Bone marrow (tissue), 2 donors: ENCODE measurements at regions not wholly inside any gene's neighbourhood (a gene's known extent, or its start where the extent isn't known, plus 50 kb on each side); places are given as distances from the start of the nearest gene placed in this dataset.
"Not testable (repeated sequence)": the region's sequence is repeated elsewhere in the genome, so short reads cannot be mapped to it uniquely, and the experiment has no call there.

Experiments used
- DNase-seq, 2 donors: peaks; one replicate each; lab custom pipeline; 2025; lab: John Stamatoyannopoulos, UW

GRCh38 chr2:118611691-118612090 lies 235.8 kb downstream of the EN1 start:
- DNase-seq = no peak

DNA sequence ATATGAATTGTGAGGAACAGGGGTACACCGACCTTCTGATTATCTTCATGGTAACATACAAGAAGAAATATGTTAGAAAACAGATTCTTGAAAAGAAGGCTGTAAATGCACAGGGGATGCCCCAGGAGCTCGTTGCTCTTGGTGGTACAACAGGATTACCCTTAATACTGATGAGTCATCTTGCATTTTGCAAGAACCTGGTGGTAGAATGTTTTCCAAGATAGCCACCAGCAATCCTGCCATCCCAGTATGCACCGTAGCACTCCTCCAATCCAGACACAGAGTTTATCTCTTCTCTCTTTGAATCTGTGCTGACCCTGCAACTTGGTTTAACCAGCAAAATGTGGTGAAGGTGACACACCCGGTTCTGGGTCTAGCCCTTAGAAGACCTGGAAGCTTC lies 238.3 kb downstream of the EN1 start:
- no peak for DNase-seq

- no peak for DNase-seq
Measured at GRCh38 chr2:118607641-118608040, 239.8 kb downstream of the EN1 start.

DNA sequence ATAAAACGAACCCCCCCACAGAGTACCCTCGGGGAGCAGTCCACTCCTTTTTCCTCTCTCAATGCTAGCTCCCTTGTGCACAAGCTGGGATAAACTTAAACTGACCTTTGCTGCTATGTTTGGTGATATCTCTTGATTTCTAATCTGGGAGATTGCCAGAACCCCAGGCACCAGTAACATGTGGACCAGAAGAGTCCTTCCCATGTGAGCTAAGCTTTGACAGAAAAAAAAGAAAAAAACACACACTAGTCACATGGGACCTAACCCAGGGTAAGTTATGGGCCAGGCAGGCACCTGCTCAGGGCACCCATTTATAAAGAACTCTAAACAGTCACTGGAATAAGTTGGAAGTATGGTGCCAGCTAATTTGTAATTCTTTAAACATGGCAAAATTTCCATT lies 242.6 kb downstream of the EN1 start:
- DNase-seq = no peak

GRCh38 chr2:118604371-118604770 lies 243.1 kb downstream of the EN1 start:
- DNase-seq = no peak

GRCh38 chr2:118599141-118599540 lies 248.3 kb downstream of the EN1 start:
- DNase-seq = no peak

- DNase-seq = no peak
Measured at GRCh38 chr2:118596620-118597019, 250.8 kb downstream of the EN1 start.

GRCh38 chr2:118593257-118593656 lies 254.2 kb downstream of the EN1 start:
- no peak for DNase-seq

DNA sequence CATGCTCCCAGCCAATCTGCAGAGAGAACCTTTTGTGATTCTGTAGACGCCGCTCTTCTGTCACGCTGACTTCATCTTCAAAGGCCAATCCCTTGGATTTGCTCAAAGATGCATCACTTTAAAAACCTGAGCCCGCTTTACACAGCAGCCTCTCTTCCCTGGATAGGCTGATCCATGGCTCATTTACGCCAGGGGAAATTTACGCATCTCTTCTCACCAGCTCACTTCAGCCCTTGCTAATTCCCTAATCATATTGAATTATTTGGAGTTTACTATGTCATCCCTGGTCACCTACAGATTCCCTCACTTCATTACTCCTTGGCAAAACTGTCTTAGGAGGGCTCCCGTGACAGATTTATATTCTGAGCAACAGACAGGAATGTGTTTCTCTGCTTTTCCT lies 256.2 kb downstream of the EN1 start:
- DNase-seq = no peak

DNA sequence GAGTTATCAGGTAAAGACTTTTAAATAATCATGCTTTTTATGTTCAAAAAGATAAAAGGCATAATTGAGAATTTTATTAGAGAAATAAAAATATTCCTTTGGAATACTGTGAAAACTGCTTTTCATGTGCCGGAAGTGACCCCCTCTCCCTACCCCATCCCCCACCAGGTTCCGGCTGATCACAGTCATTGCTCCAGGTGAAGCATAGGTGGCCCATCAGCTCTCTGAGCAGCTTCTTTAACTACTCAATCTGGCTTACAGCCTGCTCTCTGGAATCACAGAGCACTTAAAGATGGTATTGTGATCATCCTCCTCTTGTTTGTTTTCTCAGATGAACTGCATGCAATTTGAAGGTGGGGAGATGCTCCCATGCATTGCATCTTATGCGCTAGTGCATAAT lies 257.7 kb downstream of the EN1 start:
- DNase-seq = no peak

DNA sequence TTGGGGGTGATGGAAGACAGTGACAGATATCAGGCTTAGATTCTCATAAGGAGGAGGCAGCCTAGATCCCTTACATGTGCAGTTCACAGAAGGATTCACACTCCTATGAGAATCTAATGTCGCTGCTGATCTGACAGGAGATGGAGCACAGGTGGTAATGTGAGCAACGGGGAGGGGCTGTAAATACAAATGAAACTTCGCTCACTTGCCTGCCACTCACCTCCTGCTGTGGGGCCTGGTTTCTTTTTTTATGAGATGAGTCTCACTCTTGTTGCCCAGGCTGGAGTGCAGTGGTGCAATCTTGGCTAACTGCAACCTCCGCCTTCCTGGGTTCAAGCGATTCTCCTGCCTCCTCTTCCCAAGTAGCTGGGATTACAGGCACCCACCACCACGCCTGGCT lies 258.6 kb downstream of the EN1 start:
- no peak for DNase-seq

DNA sequence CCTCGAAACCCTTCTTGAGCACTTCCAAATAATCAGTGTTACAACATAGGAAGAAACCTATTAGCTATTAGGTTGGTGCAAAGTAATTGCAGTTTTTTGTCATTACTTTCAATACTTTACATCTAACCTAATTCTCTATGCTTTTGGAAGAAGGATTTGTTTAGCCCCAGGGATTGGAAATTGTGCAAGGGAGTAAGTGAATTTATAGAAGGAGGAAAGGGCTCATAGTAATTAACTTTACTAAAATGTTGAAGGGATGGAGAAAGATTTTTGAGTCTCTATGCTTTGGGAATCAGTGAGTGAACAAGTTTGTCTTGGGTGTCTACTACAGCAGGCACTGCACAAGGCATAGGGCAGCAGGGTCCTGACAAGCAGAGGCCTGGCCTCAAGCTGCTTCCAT lies 261.1 kb downstream of the EN1 start:
- DNase-seq = no peak

DNA sequence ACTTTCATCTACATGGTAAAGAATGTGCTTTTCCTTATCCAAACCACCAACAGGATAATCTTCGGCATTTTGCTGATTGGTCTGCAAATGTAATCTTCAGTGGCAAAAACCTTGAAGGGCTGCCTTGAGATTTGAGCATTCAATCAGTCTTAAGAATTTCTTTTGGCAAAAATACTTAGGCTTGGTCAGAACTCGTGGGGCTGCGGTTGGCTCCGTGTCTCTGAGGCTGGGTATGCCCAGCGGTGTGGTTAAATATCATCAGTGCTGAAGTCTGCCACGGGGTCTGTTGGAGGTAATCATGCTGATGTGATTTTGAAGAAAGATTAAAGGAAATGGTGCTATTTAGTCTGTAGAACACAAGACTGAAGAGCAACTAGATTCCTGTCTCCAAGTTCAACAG lies 262.6 kb downstream of the EN1 start:
- DNase-seq = no peak

- DNase-seq = no peak
Measured at GRCh38 chr2:118584062-118584749, 263.2 kb downstream of the EN1 start.

DNA sequence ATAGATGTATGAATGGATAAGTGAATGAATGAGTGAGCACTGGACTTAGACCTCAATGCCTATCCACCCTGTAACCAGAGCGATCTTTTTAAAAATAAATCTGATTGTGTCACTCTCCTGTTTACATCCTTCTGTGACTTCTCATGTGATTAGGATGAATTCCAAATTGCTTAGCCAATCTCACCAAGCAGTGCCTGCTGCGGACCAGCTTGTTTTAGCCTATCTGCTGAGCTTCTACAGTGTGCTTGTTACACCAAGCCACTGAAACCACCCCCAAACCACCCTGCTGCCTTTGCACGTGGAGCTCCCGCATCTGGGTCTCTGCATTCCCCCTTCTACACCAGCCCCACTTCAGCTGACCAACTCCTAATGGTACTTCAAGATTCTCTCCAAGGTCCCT lies 265.4 kb downstream of the EN1 start:
- DNase-seq = no peak

DNA sequence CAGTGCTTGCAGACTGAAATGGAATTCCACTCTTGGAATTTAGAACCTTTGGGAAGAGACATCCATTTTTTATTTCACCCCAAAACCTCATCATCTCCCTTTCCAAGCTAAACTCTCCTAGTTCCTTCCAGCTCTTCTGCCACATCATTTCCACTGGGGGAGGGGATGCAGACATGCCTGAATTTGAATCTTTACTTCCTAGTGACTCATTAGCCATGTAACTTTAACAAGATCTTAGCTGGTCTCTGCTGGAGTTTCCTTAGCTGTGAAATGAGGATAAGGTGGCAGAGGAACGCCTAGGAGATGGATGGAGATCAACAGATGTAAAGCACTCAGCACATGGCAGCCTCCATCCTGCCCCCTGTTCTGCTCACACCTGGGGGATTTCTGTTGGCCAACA lies 266.8 kb downstream of the EN1 start:
- no peak for DNase-seq

GRCh38 chr2:118580107-118580506 lies 267.3 kb downstream of the EN1 start:
- DNase-seq = no peak

GRCh38 chr2:118577202-118577601 lies 270.2 kb downstream of the EN1 start:
- DNase-seq = no peak

- DNase-seq = no peak
Measured at GRCh38 chr2:118576109-118576855, 271.2 kb downstream of the EN1 start.

DNA sequence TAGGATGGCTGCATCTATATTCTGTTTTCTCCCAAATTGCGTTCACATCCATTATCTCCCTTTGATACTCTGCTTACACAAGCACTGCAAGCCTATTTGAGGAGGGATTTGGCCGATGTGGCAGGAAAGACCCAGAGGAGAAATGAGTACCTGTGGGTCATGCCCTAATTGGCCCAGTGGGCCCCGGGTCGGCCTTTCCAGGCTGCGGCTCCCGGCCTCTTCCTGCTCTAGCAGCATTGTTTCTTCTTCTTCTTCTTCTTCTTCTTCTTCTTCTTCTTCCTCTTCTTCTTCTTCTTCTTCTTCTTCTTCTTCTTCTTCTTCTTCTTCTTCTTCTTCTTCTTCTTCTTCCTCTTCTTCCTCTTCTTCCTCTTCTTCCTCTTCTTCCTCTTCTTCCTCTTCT lies 275.1 kb downstream of the EN1 start:
- DNase-seq = not testable (repeated sequence)

GRCh38 chr2:118569876-118570535 lies 277.4 kb downstream of the EN1 start:
- no peak for DNase-seq

GRCh38 chr2:118568700-118569099 lies 278.7 kb downstream of the EN1 start:
- DNase-seq = no peak

DNA sequence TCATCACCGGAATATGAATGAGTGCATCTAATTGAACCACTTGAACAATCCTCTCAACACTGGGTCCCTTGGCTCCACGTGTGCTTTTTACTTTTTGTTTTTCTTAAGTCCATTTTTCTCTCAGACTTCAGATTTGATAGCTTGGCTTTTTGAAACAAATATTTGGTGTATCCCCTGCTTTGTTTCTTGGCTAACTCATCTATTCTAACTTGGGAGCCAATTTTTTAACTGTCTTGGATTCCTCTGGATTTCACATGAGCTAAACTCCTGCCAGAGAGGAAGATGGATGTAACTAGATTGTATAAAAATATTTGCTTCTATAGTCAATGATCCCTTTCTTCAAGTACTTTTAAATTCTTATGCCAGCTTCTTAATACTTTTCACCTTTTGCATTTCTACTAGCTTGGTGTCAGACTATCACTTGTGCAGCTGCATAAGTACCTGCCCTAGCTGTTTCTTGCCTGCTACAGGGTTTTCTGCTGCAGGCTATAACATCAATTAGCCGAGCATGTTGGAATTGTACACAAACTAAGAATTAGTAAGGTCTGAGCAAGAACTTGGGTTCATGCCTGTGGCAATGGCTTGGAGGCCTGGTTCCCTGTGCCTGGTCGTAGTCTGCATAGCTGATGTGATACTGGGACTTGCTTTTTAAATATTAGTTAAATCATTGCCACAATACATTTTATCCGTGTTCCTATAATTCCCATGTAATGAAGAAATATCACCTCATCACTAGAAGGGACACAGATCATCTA lies 281.5 kb downstream of the EN1 start:
- no peak for DNase-seq
